ENCODE measurements at regions not wholly inside any gene's neighbourhood (a gene's known extent, or its start where the extent isn't known, plus 50 kb on each side); places are given as distances from the start of the nearest gene placed in this dataset.

- Histone ChIP-seq H2AFZ (ENCODE audit: low read length) (no peak overlapping the region), H3K4me1 (ENCODE audit: insufficient read depth, low read length) (peaks cover 23% of the 10 kb centered on the region), H3K4me3 (ENCODE audit: low read length) (peak overlapping the region; percentile 10; the same call in 1 of the 2 replicates), H3F3A (ENCODE audit: low read length, unreplicated experiment) (no peaks in the 10 kb centered on the region), H3K79me2 (ENCODE audit: low read length) (no peaks in the 10 kb centered on the region), H3K9me3 (ENCODE audit: low read length) (no peaks in the 10 kb centered on the region), H3K27ac (ENCODE audit: low read length) (peak overlapping the region; percentile 71), H3K27me3 (ENCODE audit: low read length) (no peaks in the 10 kb centered on the region), H3K9me2 (replicated peaks; ENCODE audit: low read length) (no peaks in the 10 kb centered on the region), H3K36me3 (ENCODE audit: low read depth, low read length) (no peaks in the 10 kb centered on the region), H4K20me1 (ENCODE audit: low read length) (no peaks in the 10 kb centered on the region), H3K9ac (ENCODE audit: low read length) (no peak overlapping the region), H3K4me2 (ENCODE audit: low read length) (peak overlapping the region; percentile 58)
- BruUV-seq (replicated peaks): no TSS peak
- intact Hi-C loops (cut with micrococcal nuclease): loop anchor here (5.0 kb wide), 2 partner anchors 334 to 351 kb away; no protein-coding TSS in a partner anchor
- ChIA-PET POLR2A (ENCODE audit: unreplicated experiment) (no interaction called here), CTCF (no interaction called here)
- TF ChIP-seq CTCF (conservative IDR thresholded peaks at IDR 0.05; ENCODE audit: low read depth, low read length) (no peak), EZH2 (IDR thresholded peaks at IDR 0.05; ENCODE audit: low read length, unreplicated experiment) (no peak), EZH2phosphoT487 (IDR thresholded peaks at IDR 0.05; ENCODE audit: borderline replicate concordance, low read length) (no peak)
- ATAC-seq (peak; percentile 66), DNase-seq (peak; percentile 36)
These were observed 82.5 kb upstream of the NAALADL2 start for GRCh38 chr3:174776636-174777035.

GRCh38 chr3:174777813-174778212 lies 81.3 kb upstream of the NAALADL2 start:
- intact Hi-C loops (cut with micrococcal nuclease): loop anchor here (5.0 kb wide), 2 partner anchors 336 to 349 kb away; no protein-coding TSS in a partner anchor
- ATAC-seq (no peak), DNase-seq (no peak)
- Histone ChIP-seq H3K9me2 (replicated peaks; ENCODE audit: low read length) (no peaks in the 10 kb centered on the region), H3K4me2 (ENCODE audit: low read length) (no peak overlapping the region), H3K27me3 (ENCODE audit: low read length) (no peaks in the 10 kb centered on the region), H3K9me3 (ENCODE audit: low read length) (no peaks in the 10 kb centered on the region), H4K20me1 (ENCODE audit: low read length) (no peaks in the 10 kb centered on the region), H3K9ac (ENCODE audit: low read length) (no peak overlapping the region), H3K79me2 (ENCODE audit: low read length) (no peaks in the 10 kb centered on the region), H2AFZ (ENCODE audit: low read length) (no peak overlapping the region), H3K27ac (ENCODE audit: low read length) (no peak overlapping the region), H3K36me3 (ENCODE audit: low read depth, low read length) (no peaks in the 10 kb centered on the region), H3F3A (ENCODE audit: low read length, unreplicated experiment) (no peaks in the 10 kb centered on the region), H3K4me1 (ENCODE audit: insufficient read depth, low read length) (peaks cover 23% of the 10 kb centered on the region), H3K4me3 (ENCODE audit: low read length) (no peak overlapping the region)
- BruUV-seq (replicated peaks): no TSS peak
- no peak for TF ChIP-seq EZH2phosphoT487 (IDR thresholded peaks at IDR 0.05; ENCODE audit: borderline replicate concordance, low read length)
- TF ChIP-seq EZH2 (IDR thresholded peaks at IDR 0.05; ENCODE audit: low read length, unreplicated experiment): no peak
- TF ChIP-seq CTCF (conservative IDR thresholded peaks at IDR 0.05; ENCODE audit: low read depth, low read length): no peak
- ChIA-PET CTCF (no interaction called here), POLR2A (ENCODE audit: unreplicated experiment) (no interaction called here)

- Histone ChIP-seq H3K9ac (ENCODE audit: low read length) (no peak overlapping the region), H3K27me3 (ENCODE audit: low read length) (no peaks in the 10 kb centered on the region), H2AFZ (ENCODE audit: low read length) (no peak overlapping the region), H3K4me1 (ENCODE audit: insufficient read depth, low read length) (peaks cover 25% of the 10 kb centered on the region), H3K79me2 (ENCODE audit: low read length) (no peaks in the 10 kb centered on the region), H3K4me2 (ENCODE audit: low read length) (peak overlapping the region; percentile 57), H3K4me3 (ENCODE audit: low read length) (no peak overlapping the region), H3K9me2 (replicated peaks; ENCODE audit: low read length) (no peaks in the 10 kb centered on the region), H3K9me3 (ENCODE audit: low read length) (no peaks in the 10 kb centered on the region), H4K20me1 (ENCODE audit: low read length) (no peaks in the 10 kb centered on the region), H3F3A (ENCODE audit: low read length, unreplicated experiment) (no peaks in the 10 kb centered on the region), H3K36me3 (ENCODE audit: low read depth, low read length) (no peaks in the 10 kb centered on the region), H3K27ac (ENCODE audit: low read length) (peak overlapping the region; percentile 87)
- intact Hi-C loops (cut with micrococcal nuclease): no loop called here
- no TSS peak for BruUV-seq (replicated peaks)
- TF ChIP-seq EZH2 (IDR thresholded peaks at IDR 0.05; ENCODE audit: low read length, unreplicated experiment) (no peak), EZH2phosphoT487 (IDR thresholded peaks at IDR 0.05; ENCODE audit: borderline replicate concordance, low read length) (no peak), CTCF (conservative IDR thresholded peaks at IDR 0.05; ENCODE audit: low read depth, low read length) (no peak)
- ChIA-PET POLR2A (ENCODE audit: unreplicated experiment) (interaction anchor here (0.5 kb wide), 1 partner anchor 80 kb away, joined by 3 read pairs; no protein-coding TSS in a partner anchor), CTCF (no interaction called here)
- DNase-seq (no peak), ATAC-seq (no peak)
These were observed 75.6 kb upstream of the NAALADL2 start for GRCh38 chr3:174783502-174783901.
